Cardiac muscle cell (in vitro differentiated cells and primary cell): ENCODE measurements at regions not wholly inside any gene's neighbourhood (a gene's known extent, or its start where the extent isn't known, plus 50 kb on each side); places are given as distances from the start of the nearest gene placed in this dataset.

Experiments used
- DNase-seq, 2 donors: peaks; one replicate each; pipeline versions ENCODE4 v3.0.0 to v3.0.0-alpha.2; 2010 to 2017; ENCODE audit warnings: low read depth in 1 of 2, low spot score in 1 of 2
- H3K27ac ChIP-seq: fragments of 200-600 bp; sonication (generic); 2 replicates; pipeline ENCODE4 v1.5.1; 2016
- H3K27me3 ChIP-seq: fragments of 200-600 bp; sonication (generic); 2 replicates; pipeline ENCODE4 v1.6.0; 2016; ENCODE audit warnings: control low read depth
- H3K36me3 ChIP-seq: fragments of 200-600 bp; sonication (generic); 2 replicates; pipeline ENCODE4 v1.5.1; 2016; ENCODE audit warnings: control low read depth
- H3K4me1 ChIP-seq: fragments of 200-600 bp; sonication (generic); 2 replicates; pipeline ENCODE4 v1.8.1; 2017; ENCODE audit warnings: low read depth, mild to moderate bottlenecking, mixed run types
- H3K4me3 ChIP-seq: fragments of 200-600 bp; sonication (generic); 2 replicates; pipeline ENCODE4 v1.5.1; 2016; ENCODE audit warnings: mild to moderate bottlenecking
- H3K9me3 ChIP-seq: fragments of 200-600 bp; sonication (generic); 2 replicates; pipeline ENCODE4 v1.5.1; 2017; ENCODE audit warnings: low read depth, mild to moderate bottlenecking, control low read depth
- CTCF ChIP-seq: IDR thresholded peaks from 2 replicates; pipeline ENCODE4 v1.5.1; 2012; ENCODE audit warnings: low read depth, mild to moderate bottlenecking, low read length

- DNase-seq, result no peak
- Histone ChIP-seq H3K4me1 (no peaks in the 10 kb centered on the region), H3K4me3 (no peak overlapping the region), H3K36me3 (no peaks in the 10 kb centered on the region), H3K9me3 (no peaks in the 10 kb centered on the region), H3K27ac (no peak overlapping the region), H3K27me3 (no peaks in the 10 kb centered on the region)
- no peak for TF ChIP-seq CTCF
Measured at GRCh38 chrX:125262836-125263235, 56.8 kb upstream of the TEX13C start.

- H3K9me3 ChIP-seq, result no peaks in the 10 kb centered on the region
- no peak for DNase-seq
- no peaks in the 10 kb centered on the region for H3K36me3 ChIP-seq
- H3K4me3 ChIP-seq, result no peak overlapping the region
- TF ChIP-seq CTCF, result no peak
- H3K27me3 ChIP-seq, result no peaks in the 10 kb centered on the region
- no peak overlapping the region for H3K27ac ChIP-seq
- no peaks in the 10 kb centered on the region for H3K4me1 ChIP-seq
Measured at GRCh38 chrX:125266153-125266660, 53.5 kb upstream of the TEX13C start.
